ACC112 (cell line): ENCODE measurements at regions not wholly inside any gene's neighbourhood (a gene's known extent, or its start where the extent isn't known, plus 50 kb on each side); places are given as distances from the start of the nearest gene placed in this dataset.
"Not testable (repeated sequence)": the region's sequence is repeated elsewhere in the genome, so short reads cannot be mapped to it uniquely, and the experiment has no call there.

Experiments used
- H2AFZ ChIP-seq: fragments of 200-600 bp; sonication (generic); one replicate; pipeline ENCODE4 v1.6.0; 2017; ENCODE audit warnings: antibody characterized with exemption, low read length; ENCODE audit not compliant: unreplicated experiment
- H3K27ac ChIP-seq: fragments of 200-600 bp; sonication (generic); 2 replicates; pipeline ENCODE4 v1.5.1; 2014; ENCODE audit warnings: low read depth, mild to moderate bottlenecking, antibody characterized with exemption, low read length, moderate library complexity
- H3K27me3 ChIP-seq: fragments of 200-600 bp; sonication (generic); 2 replicates; pipeline ENCODE4 v1.6.1; 2014; ENCODE audit warnings: mild to moderate bottlenecking, antibody characterized with exemption, low read length, moderate library complexity, mixed read lengths; ENCODE audit not compliant: insufficient read depth
- H3K36me3 ChIP-seq: fragments of 200-600 bp; sonication (generic); 2 replicates; pipeline ENCODE4 v1.6.1; 2016; ENCODE audit warnings: mild to moderate bottlenecking, antibody characterized with exemption, low read length, moderate library complexity, mixed read lengths; ENCODE audit not compliant: insufficient read depth
- H3K4me1 ChIP-seq: fragments of 200-600 bp; sonication (generic); one replicate; pipeline ENCODE4 v1.6.1; 2016; ENCODE audit warnings: low read length, mixed read lengths; ENCODE audit not compliant: insufficient read depth, unreplicated experiment, control insufficient read depth
- H3K4me3 ChIP-seq: fragments of 200-600 bp; sonication (generic); 2 replicates; pipeline ENCODE4 v1.5.1; 2014; ENCODE audit warnings: mild to moderate bottlenecking, low read depth, low read length
- H3K79me2 ChIP-seq: fragments of 200-600 bp; sonication (generic); one replicate; pipeline ENCODE4 v1.6.0; 2016; ENCODE audit warnings: low read length; ENCODE audit not compliant: control insufficient read depth, unreplicated experiment, insufficient read depth

DNA sequence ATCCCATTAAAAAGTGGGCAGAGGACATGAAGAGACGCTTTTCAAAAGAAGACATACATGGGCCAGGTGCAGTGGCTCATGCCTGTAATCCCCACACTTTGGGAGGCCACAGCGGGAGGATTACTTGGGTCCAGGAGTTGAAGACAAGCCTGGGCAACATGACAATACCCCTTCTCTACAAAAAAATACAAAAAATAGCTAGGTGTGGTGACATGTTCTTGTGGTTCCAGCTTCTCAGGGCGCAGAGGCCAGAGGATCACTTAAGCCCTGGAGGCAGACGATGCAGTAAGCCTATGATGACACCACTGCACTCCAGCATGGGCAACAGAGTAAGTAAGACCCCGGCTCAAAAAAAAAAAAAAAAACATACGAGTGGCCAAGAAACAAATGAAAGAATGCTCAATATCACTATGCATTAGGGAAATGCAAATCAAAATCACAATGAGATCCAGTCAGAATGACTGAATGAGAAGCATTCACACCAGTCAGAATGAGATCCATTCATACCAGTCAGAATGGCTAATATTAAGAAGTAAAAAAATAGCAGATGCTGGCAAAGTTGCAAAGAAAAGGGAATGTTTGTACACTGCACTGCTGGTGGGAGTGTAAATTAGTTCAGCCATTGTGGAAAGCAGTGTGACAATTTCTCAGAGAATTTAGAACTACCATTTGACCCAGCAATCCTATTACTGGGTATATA lies 550.2 kb upstream of the SLC39A10 start:
- H3K79me2 ChIP-seq: no peaks in the 10 kb centered on the region
- H2AFZ ChIP-seq: no peak overlapping the region
- H3K27me3 ChIP-seq: no peaks in the 10 kb centered on the region
- H3K27ac ChIP-seq: no peak overlapping the region
- H3K36me3 ChIP-seq: no peaks in the 10 kb centered on the region
- H3K4me1 ChIP-seq: no peaks in the 10 kb centered on the region
- no peak overlapping the region for H3K4me3 ChIP-seq

DNA sequence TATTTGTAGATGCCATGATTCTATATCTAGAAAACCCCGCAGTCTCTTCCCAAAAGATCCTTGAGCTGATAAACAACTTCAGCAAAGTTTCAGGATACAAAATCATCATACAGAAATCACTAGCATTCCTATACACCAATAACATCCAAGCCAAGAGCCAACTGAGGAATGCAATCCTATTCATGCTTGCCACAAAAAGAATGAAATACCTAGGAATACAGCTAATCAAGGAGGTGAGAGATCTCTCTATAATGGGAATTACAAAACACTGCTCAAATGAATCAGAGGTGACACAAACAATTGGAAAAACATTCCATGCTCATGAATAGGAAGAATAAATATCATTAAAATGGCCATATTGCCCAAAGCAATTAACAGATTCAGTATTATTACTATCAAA lies 551.4 kb upstream of the SLC39A10 start:
- no peak overlapping the region for H2AFZ ChIP-seq
- no peaks in the 10 kb centered on the region for H3K27me3 ChIP-seq
- no peaks in the 10 kb centered on the region for H3K79me2 ChIP-seq

DNA sequence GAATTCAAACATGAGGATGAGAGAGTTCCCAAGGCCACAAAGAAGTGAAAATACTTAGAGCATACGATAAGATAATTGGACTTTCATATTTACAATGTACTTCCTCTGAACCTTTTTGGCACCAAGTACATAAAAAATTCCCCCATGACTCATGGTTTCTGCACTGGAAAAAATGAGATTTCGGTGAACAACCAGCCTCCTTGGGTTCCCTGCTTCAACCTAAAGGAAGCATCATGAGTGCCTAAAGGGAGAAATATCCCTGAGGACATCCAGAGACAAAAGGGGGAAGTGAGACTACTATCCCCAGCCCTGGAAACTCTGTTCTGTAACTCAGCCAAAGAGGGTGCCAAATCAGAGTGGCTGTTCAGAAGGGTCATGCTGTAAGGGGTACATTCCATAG lies 562.7 kb upstream of the SLC39A10 start:
- Histone ChIP-seq H3K4me1 (peaks cover 3% of the 10 kb centered on the region), H3K4me3 (0 out of 2 replicates have a peak overlapping the region, but pooled peaks have one; percentile 4), H3K36me3 (no peaks in the 10 kb centered on the region), H3K27me3 (no peaks in the 10 kb centered on the region), H3K79me2 (no peaks in the 10 kb centered on the region), H2AFZ (no peak overlapping the region), H3K27ac (peak overlapping the region; percentile 38)

More for the DNA sequence above, 551.4 kb upstream of the SLC39A10 start:
- no peaks in the 10 kb centered on the region for H3K4me1 ChIP-seq
- H3K4me3 ChIP-seq: no peak overlapping the region
- H3K36me3 ChIP-seq: no peaks in the 10 kb centered on the region
- H3K27ac ChIP-seq: no peak overlapping the region

DNA sequence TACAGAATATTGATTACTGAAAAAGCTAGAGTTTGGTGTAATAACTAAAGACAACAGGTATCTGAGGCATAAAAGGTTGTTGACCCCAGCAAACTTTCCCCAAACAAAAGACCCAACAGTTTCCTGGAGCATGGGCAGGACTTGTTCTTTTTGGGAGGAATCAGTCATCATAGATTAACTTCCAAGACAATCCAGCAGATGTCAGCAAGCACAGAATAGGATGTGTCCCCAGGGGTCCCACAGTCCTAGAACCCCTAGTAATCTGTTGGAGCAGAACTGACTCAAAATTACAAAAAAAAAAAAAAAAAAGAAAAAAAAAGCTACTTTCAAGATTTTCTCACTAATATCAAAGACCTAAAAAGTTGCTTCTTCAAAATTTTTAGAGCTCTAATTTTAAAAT lies 564.7 kb upstream of the SLC39A10 start:
- H3K36me3 ChIP-seq: no peaks in the 10 kb centered on the region
- H2AFZ ChIP-seq: no peak overlapping the region
- no peaks in the 10 kb centered on the region for H3K79me2 ChIP-seq
- no peak overlapping the region for H3K4me3 ChIP-seq
- H3K27me3 ChIP-seq: no peaks in the 10 kb centered on the region
- peaks cover 3% of the 10 kb centered on the region for H3K4me1 ChIP-seq
- H3K27ac ChIP-seq: no peak overlapping the region

DNA sequence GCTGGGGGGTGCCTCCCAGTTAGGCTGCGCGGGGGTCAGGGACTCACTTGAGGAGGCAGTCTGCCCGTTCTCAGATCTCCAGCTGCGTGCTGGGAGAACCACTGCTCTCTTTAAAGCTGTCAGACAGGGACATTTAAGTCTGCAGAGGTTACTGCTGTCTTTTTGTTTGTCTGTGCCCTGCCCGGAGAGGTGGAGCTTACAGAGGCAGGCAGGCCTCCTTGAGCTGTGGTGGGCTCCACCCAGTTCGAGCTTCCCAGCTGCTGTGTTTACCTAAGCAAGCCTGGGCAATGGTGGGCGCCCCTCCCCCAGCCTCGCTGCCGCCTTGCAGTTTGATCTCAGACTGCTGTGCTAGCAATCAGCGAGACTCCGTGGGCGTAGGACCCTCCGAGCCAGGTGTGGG lies 584.2 kb upstream of the SLC39A10 start:
- not testable (repeated sequence) for H3K79me2 ChIP-seq, H3K27ac ChIP-seq, H3K27me3 ChIP-seq, H3K36me3 ChIP-seq, H3K4me3 ChIP-seq, H2AFZ ChIP-seq, H3K4me1 ChIP-seq

DNA sequence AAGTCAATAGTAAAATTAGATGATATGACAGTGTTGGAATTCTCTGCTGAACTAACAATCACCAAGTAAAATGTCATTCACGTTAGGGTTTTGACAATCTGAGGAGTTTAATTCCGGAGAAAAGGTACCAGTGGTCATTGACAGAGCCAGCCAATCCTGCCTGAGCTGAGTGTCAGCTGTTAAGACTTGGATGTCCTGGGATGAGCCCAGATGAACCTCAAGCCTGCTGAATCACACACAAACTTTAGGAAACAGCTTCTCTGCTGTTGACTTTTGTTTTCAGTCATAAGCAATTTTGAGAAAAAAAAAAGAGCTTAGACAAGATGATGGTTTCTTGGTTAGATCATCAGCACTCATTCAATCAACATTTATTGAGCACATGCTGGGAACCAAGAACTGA lies 600.0 kb upstream of the SLC39A10 start:
- Histone ChIP-seq H3K79me2 (no peaks in the 10 kb centered on the region), H3K4me1 (no peaks in the 10 kb centered on the region), H3K36me3 (no peaks in the 10 kb centered on the region), H3K27ac (no peak overlapping the region), H3K27me3 (no peaks in the 10 kb centered on the region), H2AFZ (no peak overlapping the region), H3K4me3 (no peak overlapping the region)

DNA sequence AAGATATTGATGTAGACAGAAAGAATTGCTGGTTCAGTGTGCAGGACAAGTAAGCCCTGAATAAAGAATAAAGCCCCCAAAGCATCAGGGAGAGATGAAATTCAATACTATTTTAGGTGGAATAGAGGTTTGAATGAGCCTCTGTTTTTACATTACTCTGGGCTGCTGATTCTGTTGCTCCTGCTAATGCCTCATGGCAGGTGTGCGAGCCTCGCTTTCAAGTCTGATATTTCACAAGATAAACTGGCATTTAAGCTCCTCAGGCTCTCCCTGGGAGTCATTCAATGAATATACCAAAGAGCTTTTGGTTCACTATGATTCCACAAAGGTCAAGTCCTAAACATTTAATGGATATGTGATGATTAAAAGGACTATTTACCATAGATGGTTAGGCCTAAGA lies 601.0 kb upstream of the SLC39A10 start:
- Histone ChIP-seq H3K27ac (no peak overlapping the region), H3K36me3 (no peaks in the 10 kb centered on the region), H3K4me1 (peaks cover 7% of the 10 kb centered on the region), H3K79me2 (no peaks in the 10 kb centered on the region), H3K27me3 (no peaks in the 10 kb centered on the region), H2AFZ (no peak overlapping the region), H3K4me3 (no peak overlapping the region)

DNA sequence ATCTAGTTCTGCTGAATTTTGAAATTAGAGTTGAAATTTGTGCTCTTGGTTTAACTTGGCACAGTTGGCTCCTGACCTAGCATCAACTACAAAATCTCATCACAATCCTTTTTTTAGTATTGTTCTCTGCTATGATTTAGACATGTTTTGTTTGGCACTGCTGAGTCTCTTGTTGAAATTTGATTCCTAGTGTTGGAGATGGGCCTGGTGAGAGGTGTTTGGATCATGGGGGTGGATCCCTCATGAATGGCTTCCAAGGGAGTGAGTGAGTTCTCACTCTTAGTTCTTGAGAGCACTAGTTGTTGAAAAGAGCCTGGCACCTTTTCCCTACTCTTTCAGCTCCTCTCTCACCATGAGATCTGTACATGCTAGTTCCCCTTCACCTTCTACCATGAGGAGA lies 605.6 kb upstream of the SLC39A10 start:
- H3K27me3 ChIP-seq: no peaks in the 10 kb centered on the region
- peaks cover 17% of the 10 kb centered on the region for H3K4me1 ChIP-seq
- no peaks in the 10 kb centered on the region for H3K79me2 ChIP-seq
- no peak overlapping the region for H3K27ac ChIP-seq
- H3K36me3 ChIP-seq: no peaks in the 10 kb centered on the region
- H3K4me3 ChIP-seq: no peak overlapping the region
- H2AFZ ChIP-seq: no peak overlapping the region

DNA sequence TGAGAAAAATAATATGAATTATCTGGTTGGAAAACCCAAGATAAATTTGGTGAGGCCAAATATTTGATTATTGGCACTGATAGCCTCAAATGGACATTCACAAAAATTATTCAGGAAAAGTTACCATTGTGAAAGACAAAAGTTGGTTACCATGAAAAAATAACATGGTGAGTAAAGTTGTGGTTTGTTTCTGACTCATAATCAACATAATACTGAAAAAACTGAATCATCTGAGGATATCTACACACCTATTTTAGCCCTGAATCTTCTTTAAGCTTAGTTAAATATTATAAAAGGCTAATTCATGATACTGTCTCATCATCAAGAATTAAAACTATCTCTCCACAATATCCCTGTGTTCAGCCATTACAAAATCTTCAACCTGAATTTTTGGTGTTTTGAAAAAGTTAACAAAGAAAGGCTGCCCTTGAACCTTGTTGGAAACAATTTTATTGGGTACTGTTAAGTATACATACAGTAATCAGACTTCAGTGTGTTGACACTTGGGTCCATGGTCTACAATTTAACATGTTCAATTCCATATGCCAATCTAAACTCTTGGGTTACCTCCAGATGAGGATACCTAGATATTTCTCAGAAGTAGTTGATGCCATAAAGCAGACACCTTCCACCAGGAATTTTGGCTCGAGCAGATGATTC lies 607.5 kb upstream of the SLC39A10 start:
- Histone ChIP-seq H2AFZ (no peak overlapping the region), H3K4me3 (no peak overlapping the region), H3K36me3 (no peaks in the 10 kb centered on the region), H3K27me3 (no peaks in the 10 kb centered on the region), H3K79me2 (no peaks in the 10 kb centered on the region), H3K27ac (no peak overlapping the region), H3K4me1 (peaks cover 17% of the 10 kb centered on the region)

DNA sequence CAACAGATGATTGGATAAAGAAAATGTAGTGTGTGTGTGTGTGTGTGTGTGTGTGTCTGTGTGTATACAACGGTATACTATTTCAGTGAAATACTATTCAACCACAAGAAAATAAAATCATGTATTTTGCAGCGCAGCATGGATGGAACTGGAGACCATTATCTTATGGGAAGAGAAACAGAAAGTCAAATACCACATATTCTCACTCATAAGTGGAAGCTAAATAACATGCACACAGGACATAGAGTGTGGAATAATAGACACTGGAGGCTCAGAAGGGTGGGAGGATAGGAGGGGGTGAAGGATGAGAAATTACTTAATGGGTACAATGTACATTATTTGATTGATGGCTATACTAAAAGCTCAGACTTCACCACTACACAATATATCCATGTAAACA lies 609.1 kb upstream of the SLC39A10 start:
- Histone ChIP-seq H2AFZ (no peak overlapping the region), H3K27ac (no peak overlapping the region), H3K27me3 (no peaks in the 10 kb centered on the region), H3K4me3 (no peak overlapping the region), H3K4me1 (peaks cover 17% of the 10 kb centered on the region), H3K79me2 (no peaks in the 10 kb centered on the region), H3K36me3 (no peaks in the 10 kb centered on the region)

DNA sequence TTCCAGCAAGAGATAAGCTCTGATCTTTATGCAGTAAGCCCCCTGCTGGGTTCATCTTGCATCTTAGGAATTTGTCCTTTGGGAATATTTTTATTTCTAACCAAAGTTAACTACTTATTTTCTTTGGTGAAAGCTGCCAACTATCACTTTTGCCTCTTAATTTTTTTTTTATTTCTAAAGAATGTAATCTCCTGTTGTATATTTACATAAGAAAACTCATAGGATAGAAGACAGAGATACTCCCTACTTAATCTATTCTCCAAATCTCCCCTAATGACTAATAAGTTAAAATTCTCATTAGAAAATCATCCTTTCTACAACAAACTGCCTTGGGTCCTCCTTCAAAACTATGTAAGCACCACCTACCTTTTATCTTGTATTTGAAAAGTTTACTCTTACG lies 612.2 kb upstream of the SLC39A10 start:
- Histone ChIP-seq H3K4me1 (peaks cover 4% of the 10 kb centered on the region), H3K27ac (no peak overlapping the region), H3K79me2 (no peaks in the 10 kb centered on the region), H2AFZ (no peak overlapping the region), H3K27me3 (no peaks in the 10 kb centered on the region), H3K36me3 (no peaks in the 10 kb centered on the region), H3K4me3 (no peak overlapping the region)
